Activated T-helper 2 cell treated with anti-CD3 and anti-CD28 coated beads, Interferon-gamma antibody, Interleukin-2, Interleukin-4, amounts not matched to agents 10 μg/mL and 5 μg/mL and 100 μg/mL, durations not matched to agents 14 hours and 24 hours and 36 hours (primary cell): ENCODE measurements at regions not wholly inside any gene's neighbourhood (a gene's known extent, or its start where the extent isn't known, plus 50 kb on each side); places are given as distances from the start of the nearest gene placed in this dataset.

ENCODE experiments used
- DNase-seq: peaks from one replicate; pipeline ENCODE4 v3.0.0; 2021; ENCODE audit warnings: low spot score
- H3K27ac Mint-ChIP-seq: one replicate; pipeline ENCODE4 v1.8.0; 2021; ENCODE audit warnings: mixed read lengths
- H3K27me3 Mint-ChIP-seq: one replicate; pipeline ENCODE4 v1.8.0; 2021; ENCODE audit warnings: low read depth, mixed read lengths
- H3K36me3 Mint-ChIP-seq: one replicate; pipeline ENCODE4 v1.8.0; 2021; ENCODE audit warnings: low read depth, mixed read lengths
- H3K4me1 Mint-ChIP-seq: one replicate; pipeline ENCODE4 v1.8.0; 2021; ENCODE audit warnings: low read depth, mixed read lengths
- H3K4me3 Mint-ChIP-seq: one replicate; pipeline ENCODE4 v1.8.0; 2021; ENCODE audit warnings: low read depth, mild to moderate bottlenecking, moderate library complexity, mixed read lengths
- H3K9me3 Mint-ChIP-seq: one replicate; pipeline ENCODE4 v1.8.0; 2021; ENCODE audit warnings: mixed read lengths
- intact Hi-C: fragments of 100-400 bp; cut with micrococcal nuclease; formaldehyde crosslinking; loops from one replicate; pipeline ENCODE4 v1.15.1; 2023

DNA sequence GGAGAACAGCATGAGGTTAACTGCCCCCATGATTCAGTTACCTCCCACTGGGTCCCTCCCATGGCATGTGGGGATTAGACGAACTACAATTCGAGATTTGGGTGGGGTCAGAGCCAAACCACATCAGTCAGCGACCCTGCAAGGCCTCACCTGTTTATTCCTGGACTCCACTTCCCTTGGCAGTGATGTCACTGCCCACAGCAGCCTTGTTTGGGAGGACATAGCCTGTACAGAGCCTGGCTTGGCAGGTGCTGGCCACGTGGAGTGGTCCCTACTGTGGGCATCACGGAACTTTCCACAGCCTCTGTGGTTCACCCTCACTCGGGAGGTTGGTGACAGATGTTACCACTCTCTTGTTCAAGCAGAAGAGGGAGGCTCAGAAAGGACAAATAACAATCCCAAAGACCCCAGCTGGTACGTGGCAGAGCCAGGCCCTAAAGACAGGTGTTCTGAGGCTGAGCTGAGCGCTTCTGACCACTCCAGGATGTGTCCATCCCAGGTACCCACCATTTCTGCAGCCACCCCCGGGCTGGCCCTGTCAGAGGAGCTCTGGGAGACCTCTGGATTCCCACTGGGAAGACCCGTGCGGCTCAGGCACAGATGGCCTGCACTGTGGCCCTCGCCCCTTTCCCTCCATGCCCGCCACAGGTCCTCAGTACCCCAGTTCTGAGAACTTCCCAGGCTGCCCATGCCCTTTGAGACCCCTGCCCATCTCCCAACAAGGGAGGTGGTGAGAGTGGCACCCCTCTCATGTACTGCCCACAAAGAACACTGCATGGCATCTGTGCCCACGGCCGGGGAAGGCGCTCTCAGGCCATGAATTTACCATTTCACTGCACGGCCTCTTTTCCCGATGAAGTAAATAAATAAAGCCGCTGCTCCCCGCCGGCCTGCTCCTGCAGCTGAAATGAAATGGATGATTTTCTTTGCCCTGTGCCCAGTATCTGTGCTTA lies 605.8 kb downstream of the TBC1D22A start:
- no peak for DNase-seq
- intact Hi-C loops: no loop called here
- Mint-ChIP-seq H3K4me3 (no peak overlapping the region), H3K4me1 (no peaks in the 10 kb centered on the region), H3K36me3 (no peaks in the 10 kb centered on the region), H3K27ac (no peak overlapping the region), H3K9me3 (peaks cover under 1% of the 10 kb centered on the region), H3K27me3 (no peaks in the 10 kb centered on the region)

DNA sequence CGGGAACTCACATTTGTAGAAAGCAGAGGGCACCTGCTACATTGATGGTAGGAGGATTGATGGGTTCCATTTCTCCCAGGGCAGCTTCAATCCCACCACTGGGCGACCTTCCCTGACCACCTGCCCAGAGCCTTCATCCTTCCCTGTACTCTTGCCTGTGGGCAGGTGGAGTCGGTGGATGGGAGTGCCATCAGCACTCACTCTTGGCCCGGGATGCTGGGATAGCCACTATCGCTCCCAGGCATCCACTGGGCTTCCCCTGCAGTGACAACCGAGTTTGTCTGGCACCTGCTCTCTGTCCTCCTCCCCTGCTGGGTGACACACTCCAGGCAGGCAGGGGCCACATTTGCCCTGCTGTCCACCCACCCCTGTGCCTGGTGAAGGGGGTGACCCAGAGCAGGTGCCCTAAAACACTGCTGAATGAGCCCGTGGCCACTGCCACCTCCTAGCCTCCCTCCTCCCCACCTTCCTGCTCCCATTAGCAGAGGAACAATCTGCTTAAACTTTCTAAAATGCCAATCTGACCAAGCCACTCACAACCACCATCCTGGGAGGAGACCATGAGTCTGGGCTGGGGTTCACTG lies 604.7 kb downstream of the TBC1D22A start:
- Mint-ChIP-seq H3K4me1 (no peaks in the 10 kb centered on the region), H3K27me3 (no peaks in the 10 kb centered on the region), H3K27ac (no peak overlapping the region), H3K4me3 (no peak overlapping the region), H3K9me3 (peaks cover 9% of the 10 kb centered on the region), H3K36me3 (no peaks in the 10 kb centered on the region)
- intact Hi-C loops: no loop called here
- no peak for DNase-seq

DNA sequence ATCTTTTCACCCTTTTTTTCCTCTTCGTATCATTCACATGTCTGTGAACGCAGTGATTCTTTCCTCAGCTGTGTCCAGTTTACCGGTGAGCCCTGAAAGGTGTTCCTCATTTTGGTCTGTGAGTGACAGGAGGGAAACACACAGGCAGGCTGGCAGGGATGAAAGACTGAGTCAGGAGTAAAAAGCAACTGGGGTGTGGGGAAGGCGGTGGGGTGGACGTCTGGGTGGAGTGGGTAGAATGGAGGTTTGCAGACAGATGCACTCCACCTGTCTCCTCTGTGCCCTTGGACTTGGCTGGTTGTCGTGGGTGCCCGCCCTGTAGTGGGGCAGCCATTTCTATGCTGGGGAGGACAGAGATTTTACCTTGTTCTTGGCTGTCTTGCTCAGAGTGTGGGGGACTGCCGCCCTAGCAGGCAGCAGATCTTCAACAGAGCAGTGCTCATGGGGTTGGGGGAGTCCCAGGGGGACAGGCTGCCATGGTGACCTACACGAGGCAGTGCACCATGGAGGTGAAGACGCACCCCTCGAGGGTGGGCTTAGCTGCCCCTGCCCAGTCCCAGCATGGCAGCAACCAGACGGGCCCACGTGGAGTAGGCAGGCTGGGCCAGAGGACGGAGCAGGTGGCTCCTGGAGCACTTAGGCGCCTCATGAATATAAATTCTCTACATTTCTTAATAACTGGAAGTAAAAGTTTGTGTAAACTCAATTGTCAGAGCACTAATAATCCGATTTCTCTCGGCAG lies 603.7 kb downstream of the TBC1D22A start:
- intact Hi-C loops: no loop called here
- Mint-ChIP-seq H3K36me3 (no peaks in the 10 kb centered on the region), H3K27me3 (no peaks in the 10 kb centered on the region), H3K4me1 (no peaks in the 10 kb centered on the region), H3K27ac (no peak overlapping the region), H3K9me3 (peaks cover 17% of the 10 kb centered on the region), H3K4me3 (no peak overlapping the region)
- DNase-seq: no peak

DNA sequence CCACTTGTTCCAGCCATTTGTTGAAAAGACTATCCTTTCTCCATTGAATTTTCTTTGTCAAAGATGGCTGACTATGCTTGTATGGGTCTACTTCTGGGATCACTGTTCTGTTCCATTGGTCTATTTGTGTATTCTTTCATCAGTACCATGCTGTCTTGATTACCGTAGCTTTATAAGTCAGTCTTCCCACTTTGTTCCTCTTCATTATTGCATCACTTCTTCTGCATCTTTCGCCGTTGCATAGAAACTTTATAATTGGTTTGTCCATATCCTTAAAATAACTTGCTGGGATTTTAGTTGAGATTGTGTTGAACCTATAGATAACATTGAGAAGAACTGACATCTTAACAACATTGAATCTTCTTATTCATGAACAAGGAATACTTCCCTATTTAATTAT lies 598.8 kb downstream of the TBC1D22A start:
- H3K4me1 Mint-ChIP-seq: no peaks in the 10 kb centered on the region
- H3K4me3 Mint-ChIP-seq: no peak overlapping the region
- DNase-seq: no peak
- no peaks in the 10 kb centered on the region for H3K27me3 Mint-ChIP-seq
- H3K9me3 Mint-ChIP-seq: peaks cover 18% of the 10 kb centered on the region
- intact Hi-C loops: no loop called here
- no peaks in the 10 kb centered on the region for H3K36me3 Mint-ChIP-seq
- no peak overlapping the region for H3K27ac Mint-ChIP-seq

DNA sequence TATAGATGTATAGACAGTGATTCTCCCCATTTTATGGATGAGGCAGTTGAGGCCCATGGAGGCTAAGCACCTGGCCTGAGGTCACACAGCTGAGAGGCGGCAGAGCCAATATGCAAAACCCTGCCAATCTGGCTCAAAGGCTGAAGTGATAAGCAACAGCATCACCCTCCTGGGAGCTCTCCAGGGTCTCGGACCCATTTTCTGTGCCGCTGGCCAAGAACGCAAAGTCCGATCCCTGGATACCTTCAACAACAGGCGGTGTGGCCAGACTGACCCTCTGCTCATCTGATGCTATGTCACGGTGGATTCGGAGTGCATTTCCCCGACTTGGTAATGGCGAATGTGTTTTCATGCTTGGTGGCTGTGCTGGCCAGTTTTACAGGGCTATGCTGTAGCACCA lies 595.0 kb downstream of the TBC1D22A start:
- H3K9me3 Mint-ChIP-seq: peaks cover 12% of the 10 kb centered on the region
- intact Hi-C loops: no loop called here
- H3K4me3 Mint-ChIP-seq: no peak overlapping the region
- no peak overlapping the region for H3K27ac Mint-ChIP-seq
- H3K4me1 Mint-ChIP-seq: no peaks in the 10 kb centered on the region
- H3K27me3 Mint-ChIP-seq: no peaks in the 10 kb centered on the region
- no peak for DNase-seq
- H3K36me3 Mint-ChIP-seq: no peaks in the 10 kb centered on the region

DNA sequence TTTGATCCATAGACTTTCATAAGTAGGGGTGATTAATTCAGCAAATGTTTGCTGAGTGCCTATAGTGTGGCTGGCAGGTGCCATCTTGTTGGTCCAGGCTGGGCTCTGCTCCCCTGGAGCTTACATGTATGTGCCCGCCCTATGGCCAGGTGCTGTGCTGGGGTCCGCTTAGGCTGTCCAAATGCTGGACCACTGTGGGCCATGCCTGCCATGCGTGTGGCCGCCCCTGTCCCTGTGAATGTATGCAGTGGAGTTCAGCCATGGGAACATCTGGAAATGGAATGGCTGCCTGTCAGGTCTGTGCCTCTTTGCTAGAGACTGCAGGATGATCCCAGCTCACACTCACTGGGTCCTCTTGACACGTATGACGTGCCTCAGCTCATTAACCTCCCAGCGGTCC lies 594.6 kb downstream of the TBC1D22A start:
- Mint-ChIP-seq H3K4me3 (no peak overlapping the region), H3K27me3 (no peaks in the 10 kb centered on the region), H3K9me3 (peaks cover 8% of the 10 kb centered on the region), H3K36me3 (no peaks in the 10 kb centered on the region), H3K27ac (no peak overlapping the region), H3K4me1 (no peaks in the 10 kb centered on the region)
- intact Hi-C loops: no loop called here
- DNase-seq: no peak

DNA sequence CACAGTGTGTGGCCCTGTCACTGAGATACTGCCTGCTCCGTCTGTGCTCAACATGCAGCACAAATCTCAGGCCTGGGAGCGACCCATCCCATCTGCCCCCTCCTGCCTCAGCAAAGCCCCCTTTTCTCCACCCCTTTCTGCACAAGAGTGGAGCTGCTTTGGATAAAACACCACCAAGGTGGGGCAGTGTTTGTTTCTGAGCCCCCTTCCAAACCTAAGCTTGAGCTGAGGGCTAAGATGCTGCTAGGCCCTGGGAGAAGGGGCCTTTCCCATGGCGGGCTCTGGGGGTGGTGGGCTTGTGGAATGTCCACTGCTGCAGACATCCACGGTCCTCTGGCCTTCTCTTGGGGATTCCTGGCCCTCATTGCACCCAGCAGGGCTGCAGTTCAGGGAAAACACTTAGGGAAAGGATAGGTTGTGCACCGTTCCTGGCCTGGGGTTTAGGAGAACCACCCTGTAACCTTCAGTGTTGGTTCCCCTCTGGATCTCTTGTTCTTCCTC lies 594.1 kb downstream of the TBC1D22A start:
- no peak for DNase-seq
- intact Hi-C loops: no loop called here
- Mint-ChIP-seq H3K27ac (no peak overlapping the region), H3K36me3 (no peaks in the 10 kb centered on the region), H3K4me1 (no peaks in the 10 kb centered on the region), H3K27me3 (no peaks in the 10 kb centered on the region), H3K4me3 (no peak overlapping the region), H3K9me3 (peaks cover 5% of the 10 kb centered on the region)

DNA sequence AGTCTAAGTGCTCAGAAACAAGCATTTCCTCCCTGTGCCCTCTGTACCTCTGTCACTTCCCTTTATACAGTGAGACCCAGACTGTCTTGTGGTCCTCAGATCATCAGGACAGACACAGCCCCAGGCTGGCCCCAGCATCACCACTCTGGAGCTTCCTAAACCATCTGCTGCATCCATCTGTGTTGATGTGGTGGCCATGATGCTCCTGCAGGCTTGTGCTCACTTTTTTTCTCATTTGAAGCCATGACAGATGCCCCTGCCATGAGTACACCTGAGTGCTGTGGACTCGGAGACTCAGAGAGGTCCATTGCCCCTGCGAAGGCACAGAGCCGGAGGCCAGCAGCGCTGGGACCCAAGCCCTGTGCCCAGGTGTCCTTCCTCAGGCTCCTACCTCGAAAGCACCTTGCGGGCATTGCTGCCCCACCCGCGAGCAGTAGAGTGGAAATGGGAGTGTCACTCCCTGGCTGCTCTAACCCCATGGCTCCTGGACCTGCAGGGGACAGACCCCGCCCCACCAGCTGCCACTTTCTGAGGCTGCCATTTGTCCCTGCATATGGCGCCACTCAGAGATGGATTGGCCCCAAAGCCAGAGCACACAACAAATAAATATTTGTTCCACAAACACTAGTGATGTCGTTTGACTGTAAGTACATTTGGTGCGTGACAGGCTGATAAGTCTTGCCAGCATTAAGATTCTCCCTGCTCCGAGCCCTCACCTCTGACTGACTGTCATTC lies 593.5 kb downstream of the TBC1D22A start:
- Mint-ChIP-seq H3K4me1 (no peaks in the 10 kb centered on the region), H3K4me3 (no peak overlapping the region), H3K27ac (no peak overlapping the region), H3K36me3 (no peaks in the 10 kb centered on the region), H3K9me3 (no peaks in the 10 kb centered on the region), H3K27me3 (no peaks in the 10 kb centered on the region)
- intact Hi-C loops: no loop called here
- DNase-seq: no peak

DNA sequence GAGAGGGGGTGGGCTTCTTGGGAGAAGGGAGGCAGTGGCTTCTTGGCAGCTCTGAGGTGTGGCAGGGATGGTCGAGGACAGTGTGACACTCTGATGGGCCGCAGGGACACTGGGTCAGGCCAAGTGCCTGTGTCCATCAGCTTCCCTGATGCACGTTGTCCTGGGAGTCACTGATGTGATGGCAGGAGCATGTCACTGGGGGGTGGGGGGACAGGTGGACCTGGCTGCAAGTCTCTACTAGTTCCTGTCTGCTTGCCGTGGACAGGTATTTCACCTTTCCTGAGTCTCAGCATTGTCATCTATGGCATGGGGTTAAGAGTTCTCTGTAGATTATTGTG lies 592.9 kb downstream of the TBC1D22A start:
- Mint-ChIP-seq H3K36me3 (no peaks in the 10 kb centered on the region), H3K4me3 (no peak overlapping the region), H3K27ac (no peak overlapping the region), H3K9me3 (no peaks in the 10 kb centered on the region), H3K4me1 (no peaks in the 10 kb centered on the region), H3K27me3 (no peaks in the 10 kb centered on the region)
- intact Hi-C loops: no loop called here
- DNase-seq: no peak

DNA sequence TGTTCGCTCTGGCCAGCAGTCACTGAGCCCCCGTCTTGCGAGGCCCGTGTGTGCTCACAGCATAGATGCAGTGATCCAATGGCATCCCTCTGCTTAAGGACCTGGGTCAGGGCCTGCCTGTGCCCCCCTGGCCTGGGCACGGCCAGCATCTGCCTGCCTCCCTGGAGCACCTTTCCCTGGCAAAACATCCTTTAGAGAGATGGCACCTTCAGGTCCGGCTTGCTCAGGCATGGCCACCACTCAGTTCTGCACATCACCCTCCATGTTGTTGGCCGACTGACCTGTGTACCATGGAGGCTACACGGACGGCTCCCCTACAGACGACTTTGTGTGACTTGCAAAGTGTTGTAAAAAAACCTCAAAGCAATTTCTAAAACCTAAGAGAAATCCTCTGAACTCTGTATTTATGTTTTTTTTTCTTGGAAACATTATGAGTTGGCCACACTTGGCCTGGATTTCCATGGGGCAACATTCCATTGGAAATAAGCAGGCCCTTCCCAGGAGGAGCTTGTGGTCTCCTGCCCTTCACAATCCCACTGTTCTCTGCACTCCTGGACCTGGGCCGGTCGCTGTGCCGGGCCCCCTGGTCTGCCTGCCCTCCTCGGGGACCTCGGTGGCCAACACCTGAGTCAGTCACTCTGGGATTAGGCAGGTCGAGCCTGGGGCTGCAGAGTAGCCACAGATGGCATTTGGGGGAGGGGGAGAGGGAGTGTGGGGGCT lies 592.4 kb downstream of the TBC1D22A start:
- Mint-ChIP-seq H3K4me1 (no peaks in the 10 kb centered on the region), H3K36me3 (no peaks in the 10 kb centered on the region), H3K27ac (no peak overlapping the region), H3K27me3 (no peaks in the 10 kb centered on the region), H3K4me3 (no peak overlapping the region), H3K9me3 (no peaks in the 10 kb centered on the region)
- no peak for DNase-seq
- intact Hi-C loops: no loop called here

DNA sequence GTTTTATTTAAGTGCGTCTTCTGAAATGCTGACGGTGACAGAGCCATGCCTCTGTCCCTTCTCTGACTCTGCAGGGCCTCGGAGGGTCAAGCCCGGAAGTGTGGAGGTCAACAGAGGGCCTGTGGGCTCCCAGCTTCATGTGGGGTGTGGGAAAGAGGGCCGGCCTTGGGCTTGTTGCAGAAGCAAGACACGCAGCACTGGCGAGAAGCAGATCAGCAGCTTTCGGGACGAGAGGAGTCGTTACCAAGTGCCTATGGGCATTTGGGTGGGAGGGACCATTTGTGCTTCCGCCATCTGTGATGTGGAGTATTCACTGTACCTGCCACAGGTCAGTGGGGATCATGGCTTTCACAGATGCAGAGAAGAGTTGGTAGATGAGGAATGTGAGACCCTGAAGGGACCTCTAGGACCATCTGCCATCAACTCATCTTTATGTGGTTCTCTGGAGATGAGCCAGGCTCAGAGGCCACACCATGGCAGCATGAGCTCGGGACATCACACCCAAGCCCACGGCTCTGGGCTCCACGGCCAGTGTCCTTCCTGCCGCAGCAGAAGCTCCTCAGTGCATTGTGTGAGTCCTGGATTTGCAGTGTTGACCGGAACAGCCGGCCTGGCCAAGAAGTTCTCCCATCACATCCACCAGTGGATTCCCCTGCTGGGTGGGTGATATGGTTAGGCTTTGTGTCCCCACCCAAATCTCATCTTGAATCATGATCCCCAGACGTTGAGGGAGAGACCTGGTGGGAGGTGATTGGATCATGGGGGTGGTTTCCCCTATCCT lies 590.7 kb downstream of the TBC1D22A start:
- Mint-ChIP-seq H3K4me3 (no peak overlapping the region), H3K4me1 (no peaks in the 10 kb centered on the region), H3K27ac (no peak overlapping the region), H3K27me3 (no peaks in the 10 kb centered on the region), H3K9me3 (no peaks in the 10 kb centered on the region), H3K36me3 (no peaks in the 10 kb centered on the region)
- intact Hi-C loops: no loop called here
- DNase-seq: no peak
